ENCODE measurements at regions not wholly inside any gene's neighbourhood (a gene's known extent, or its start where the extent isn't known, plus 50 kb on each side); places are given as distances from the start of the nearest gene placed in this dataset.

GRCh38 chr12:107322063-107322462, 228.7 kb upstream of the CRY1 start:
- no peak for DNase-seq

- no peak for DNase-seq
Observed at GRCh38 chr12:107325075-107325608, 231.8 kb upstream of the CRY1 start.

GRCh38 chr12:107326237-107326636, 232.9 kb upstream of the CRY1 start:
- DNase-seq: no peak

- no peak for DNase-seq
Observed at GRCh38 chr12:107327651-107328182, 234.4 kb upstream of the CRY1 start.

GRCh38 chr12:107328442-107329133, 235.2 kb upstream of the CRY1 start:
- no peak for DNase-seq

- no peak for DNase-seq
Observed at GRCh38 chr12:107329569-107330324, 236.4 kb upstream of the CRY1 start.

GRCh38 chr12:107330831-107331431, 237.6 kb upstream of the CRY1 start:
- no peak for DNase-seq

GRCh38 chr12:107331471-107331870, 238.1 kb upstream of the CRY1 start:
- no peak for DNase-seq

- DNase-seq: no peak
Observed at GRCh38 chr12:107331912-107332311, 238.6 kb upstream of the CRY1 start.

GRCh38 chr12:107332743-107333142, 239.4 kb upstream of the CRY1 start:
- no peak for DNase-seq

GRCh38 chr12:107335802-107336570, 242.6 kb upstream of the CRY1 start:
- no peak for DNase-seq

GRCh38 chr12:107336695-107337094, 243.3 kb upstream of the CRY1 start:
- no peak for DNase-seq

GRCh38 chr12:107337346-107338095, 244.2 kb upstream of the CRY1 start:
- no peak for DNase-seq

- no peak for DNase-seq
Observed at GRCh38 chr12:107339487-107339886, 246.1 kb upstream of the CRY1 start.

- DNase-seq: no peak
Observed at GRCh38 chr12:107339932-107340331, 246.6 kb upstream of the CRY1 start.

GRCh38 chr12:107340898-107341297, 247.5 kb upstream of the CRY1 start:
- DNase-seq: no peak

GRCh38 chr12:107344035-107344808, 250.9 kb upstream of the CRY1 start:
- no peak for DNase-seq

GRCh38 chr12:107347261-107347660, 253.9 kb upstream of the CRY1 start:
- no peak for DNase-seq

GRCh38 chr12:107349008-107349747, 255.8 kb upstream of the CRY1 start:
- no peak for DNase-seq

GRCh38 chr12:107349839-107350238, 256.5 kb upstream of the CRY1 start:
- DNase-seq: no peak
